Activated CD4-positive, alpha-beta T cell treated with anti-CD3 and anti-CD28 coated beads, Interleukin-2, Interleukin-4, amounts not matched to agents 100 ng/mL and 50 ng/mL, durations not matched to agents 16 hours and 8 hours (primary cell): ENCODE measurements at regions not wholly inside any gene's neighbourhood (a gene's known extent, or its start where the extent isn't known, plus 50 kb on each side); places are given as distances from the start of the nearest gene placed in this dataset.

Source experiments
- DNase-seq: peaks from one replicate; pipeline ENCODE4 v3.0.0-alpha.2; 2020; ENCODE audit warnings: low spot score

DNA sequence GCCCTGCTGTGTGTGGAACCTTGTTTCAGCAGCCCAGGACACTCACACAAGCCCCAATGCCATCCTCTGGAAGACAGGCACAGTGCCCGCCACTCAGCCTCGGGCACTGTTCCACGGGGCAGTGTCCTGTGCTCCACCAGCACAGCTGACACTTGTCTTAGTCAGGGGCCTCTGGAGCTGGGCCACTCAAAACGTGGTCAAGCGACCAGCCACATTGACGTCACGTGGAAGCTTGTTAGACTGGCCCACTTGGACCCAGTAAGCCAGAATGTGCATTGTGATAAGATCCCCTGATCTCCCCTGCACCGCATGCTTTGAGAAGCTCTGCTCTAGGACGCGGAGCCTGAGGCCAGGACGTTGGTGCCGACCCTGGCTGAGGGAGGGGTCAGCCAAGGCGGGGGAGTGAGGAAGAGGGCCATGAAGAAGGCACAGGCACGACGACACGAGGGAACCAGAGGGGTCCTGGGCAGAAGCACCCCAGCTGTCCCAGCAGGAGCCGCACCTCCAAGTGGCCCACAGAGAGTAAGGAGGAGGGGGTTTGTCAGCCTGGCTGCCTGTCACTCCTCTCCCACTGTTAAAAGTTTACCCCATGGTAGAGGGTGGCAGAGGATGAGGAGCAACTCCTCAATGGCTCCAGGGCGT lies 64.6 kb downstream of the LINC01488 start:
- DNase-seq, result no peak

GRCh38 chr11:69546735-69547370 lies 65.4 kb downstream of the LINC01488 start:
- DNase-seq, result peak; percentile 79

GRCh38 chr11:69550846-69551245 lies 69.4 kb downstream of the LINC01488 start:
- no peak for DNase-seq

DNA sequence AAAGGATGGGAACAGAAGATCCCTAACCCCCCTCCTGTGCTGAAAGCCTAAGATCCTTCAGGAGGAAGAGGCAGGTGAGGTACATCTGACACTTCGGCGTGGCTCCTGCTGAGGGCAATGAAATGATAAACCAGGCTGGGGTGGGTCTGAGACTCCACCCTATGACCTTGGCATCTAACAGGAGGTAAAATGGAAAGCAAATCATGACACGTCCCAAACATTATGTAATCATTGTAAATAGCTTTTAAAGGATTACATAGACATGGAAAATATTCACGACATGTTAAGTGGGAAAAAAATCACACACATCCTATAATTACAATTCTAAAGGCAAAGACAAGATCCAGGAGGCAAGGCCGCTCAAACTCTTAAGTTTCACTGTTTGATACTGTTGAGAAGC lies 70.5 kb downstream of the LINC01488 start:
- no peak for DNase-seq

DNA sequence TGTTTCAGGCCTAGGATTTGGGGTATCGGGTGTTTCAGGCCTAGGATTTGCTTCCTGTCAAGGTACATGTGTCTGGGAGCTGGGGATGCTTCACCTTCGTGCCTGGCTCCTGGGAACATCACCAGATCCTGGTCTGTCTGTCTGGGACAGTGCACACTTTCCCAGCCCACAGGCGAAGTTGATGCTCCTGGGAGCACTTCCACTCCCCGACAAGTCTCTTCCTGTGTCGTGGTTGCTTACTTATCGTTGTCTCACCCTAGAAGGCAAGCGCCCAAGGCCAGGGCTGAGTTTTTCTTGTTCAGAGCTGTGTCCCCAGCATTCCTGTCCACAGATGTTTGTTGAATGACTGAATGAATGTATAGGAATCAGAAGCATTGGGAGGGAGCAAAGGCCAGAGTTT lies 71.5 kb downstream of the LINC01488 start:
- DNase-seq, result no peak

GRCh38 chr11:69553416-69554357 lies 72.2 kb downstream of the LINC01488 start:
- DNase-seq, result no peak

GRCh38 chr11:69554849-69555248 lies 73.4 kb downstream of the LINC01488 start:
- DNase-seq, result no peak

DNA sequence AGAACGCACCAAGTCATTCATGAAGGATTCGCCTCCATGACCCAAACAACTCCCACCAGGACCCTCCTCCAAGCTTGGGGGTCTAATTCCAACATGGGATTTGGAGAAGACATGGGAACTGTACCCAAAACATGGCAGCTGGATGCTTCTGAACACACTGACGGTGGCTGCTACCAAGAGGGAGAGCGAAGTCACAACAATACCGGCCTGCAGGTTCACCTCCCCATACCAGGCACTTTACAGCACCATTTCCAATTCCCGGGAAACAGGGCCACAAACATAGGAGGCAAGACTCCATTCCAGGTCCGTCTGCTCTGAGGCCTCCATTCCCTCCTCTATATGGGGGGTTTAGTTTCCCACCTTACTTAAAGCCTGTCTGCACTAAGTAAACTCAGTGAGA lies 75.8 kb downstream of the LINC01488 start:
- DNase-seq, result no peak

DNA sequence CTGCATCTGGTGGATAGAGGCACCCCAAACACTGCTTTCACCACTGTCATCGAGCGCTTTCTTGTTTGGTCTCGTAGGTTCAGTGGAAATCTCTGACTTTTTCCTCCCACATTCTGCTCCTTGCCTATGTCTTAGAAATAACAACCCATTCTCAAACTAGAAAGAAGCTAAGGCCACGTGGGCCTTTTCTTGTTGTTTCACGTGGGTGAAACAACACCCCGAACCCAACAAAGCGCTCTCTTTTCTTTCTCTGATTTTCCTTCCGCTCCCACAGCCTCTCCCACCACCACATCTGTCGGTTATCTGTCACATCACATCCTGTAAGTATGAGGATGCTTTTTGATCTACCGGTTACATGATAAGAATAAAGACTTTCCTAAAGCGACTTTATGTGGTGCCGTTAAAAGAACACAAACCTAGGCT lies 77.1 kb downstream of the LINC01488 start:
- peak; percentile 7 for DNase-seq

- no peak for DNase-seq
Observed at GRCh38 chr11:69559181-69559580, 77.7 kb downstream of the LINC01488 start.

GRCh38 chr11:69560141-69560790 lies 78.8 kb downstream of the LINC01488 start:
- no peak for DNase-seq

GRCh38 chr11:69562302-69562701 lies 78.7 kb upstream of the CCND1 start:
- no peak for DNase-seq

DNA sequence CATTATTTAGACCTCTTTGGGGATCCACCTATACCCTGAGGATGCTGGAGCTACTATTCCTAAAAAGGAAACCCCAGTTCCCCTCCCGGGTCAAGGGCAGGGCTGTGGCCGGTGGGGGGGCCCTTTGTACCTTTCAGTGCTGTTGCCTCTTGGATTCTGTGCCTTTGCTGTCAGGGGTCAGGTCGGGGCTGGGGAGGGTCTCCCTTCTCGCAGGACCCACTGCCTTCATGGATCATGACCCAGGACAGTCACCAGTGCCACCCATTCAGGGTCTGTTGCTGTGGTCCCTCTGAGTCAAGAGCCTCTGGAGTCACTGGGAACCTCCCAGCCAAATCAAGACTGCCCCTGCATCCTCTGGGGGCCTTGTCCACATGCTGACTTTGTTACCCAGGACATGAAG lies 78.1 kb upstream of the CCND1 start:
- no peak for DNase-seq

GRCh38 chr11:69563306-69563705 lies 77.7 kb upstream of the CCND1 start:
- DNase-seq, result no peak

- no peak for DNase-seq
Observed at GRCh38 chr11:69563946-69564775, 76.8 kb upstream of the CCND1 start.

GRCh38 chr11:69566001-69566400 lies 75.0 kb upstream of the CCND1 start:
- DNase-seq, result no peak

GRCh38 chr11:69567951-69568808 lies 72.8 kb upstream of the CCND1 start:
- no peak for DNase-seq

GRCh38 chr11:69568809-69569097 lies 72.2 kb upstream of the CCND1 start:
- no peak for DNase-seq

DNA sequence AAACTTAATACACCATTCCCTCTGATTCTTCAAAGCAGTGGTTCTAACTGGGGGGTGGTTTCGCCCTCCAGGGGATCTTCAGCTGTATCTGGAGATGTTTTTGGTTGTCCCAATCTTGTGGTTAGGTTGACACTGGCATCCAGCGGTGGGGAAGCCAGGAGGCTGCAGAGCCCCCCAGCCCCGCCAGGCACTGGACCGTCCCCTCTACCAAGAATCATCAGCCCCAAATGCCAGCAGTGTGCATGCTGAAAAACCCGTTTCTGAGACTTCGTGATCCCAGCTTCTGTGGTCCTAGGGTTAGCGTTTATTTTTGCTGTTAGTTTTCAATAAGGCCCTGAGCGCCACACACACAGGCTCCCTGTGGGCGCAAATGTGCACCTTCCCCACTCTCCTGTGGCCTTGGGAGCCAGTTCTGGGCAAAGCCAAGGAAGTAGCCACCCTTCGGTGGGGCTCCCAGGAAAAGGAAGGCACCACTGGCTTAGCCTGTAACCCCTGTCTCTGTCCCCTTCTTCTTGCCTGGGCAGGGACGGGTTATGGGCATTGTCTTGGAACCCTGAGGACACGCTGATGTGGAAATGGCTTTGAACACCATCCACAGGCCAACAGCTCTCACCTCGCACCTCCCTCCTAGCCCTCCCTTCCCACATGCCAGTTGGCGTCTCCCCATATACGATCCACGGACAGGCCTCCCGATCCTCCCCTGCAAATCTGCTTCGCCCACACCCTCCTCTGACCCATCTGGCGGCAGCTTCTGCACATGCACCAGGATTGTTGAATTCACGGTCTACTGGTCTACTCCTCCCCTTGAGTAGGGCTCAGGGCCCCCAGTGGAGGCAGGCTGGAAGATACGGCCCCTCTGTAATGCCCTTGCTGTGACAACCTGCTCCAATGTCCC lies 71.4 kb upstream of the CCND1 start:
- no peak for DNase-seq
